ENCODE measurements at regions not wholly inside any gene's neighbourhood (a gene's known extent, or its start where the extent isn't known, plus 50 kb on each side); places are given as distances from the start of the nearest gene placed in this dataset.

GRCh38 chr6:115468272-115469005 is 592.3 kb downstream of the FRK start:
- TF ChIP-seq CTCF (IDR thresholded peaks at IDR 0.05) (peak; percentile 14), EZH2 (IDR thresholded peaks at IDR 0.05) (no peak), EZH2phosphoT487 (IDR thresholded peaks at IDR 0.05) (no peak)

Measured in neural progenitor cell (in vitro differentiated cells).